Spleen (tissue), 7 donors: ENCODE measurements at regions not wholly inside any gene's neighbourhood (a gene's known extent, or its start where the extent isn't known, plus 50 kb on each side); places are given as distances from the start of the nearest gene placed in this dataset.

ENCODE experiments used
- POLR2A ChIP-seq, 3 donors: fragments of 450-650 bp; IDR thresholded peaks; one replicate each; pipeline ENCODE4 v1.5.1; 2017; ENCODE audit warnings: antibody characterized with exemption in 3 of 3, mild to moderate bottlenecking in 1 of 3
- POLR2AphosphoS5 ChIP-seq, 3 donors: sonication (generic); formaldehyde crosslinking; IDR thresholded peaks; one replicate each; pipeline ENCODE4 v1.5.1; 2017; ENCODE audit warnings: antibody characterized with exemption in 3 of 3
- TF ChIP-seq, protein P1 (sequence below), 11 experiments: fragments of 200-600 bp in 7 of 11; fragments of 450-650 bp in 4 of 11; sonication (generic) in 4 of 11; IDR thresholded peaks in 8 of 11; conservative IDR thresholded peaks in 3 of 11; 1 replicate in 7 of 11; 2 replicates in 4 of 11; pipeline versions ENCODE4 v1.4.0 to v1.8.0; 2016 to 2021; ENCODE audit warnings: antibody characterized with exemption in 11 of 11, inconsistent platforms in 4 of 11, mild to moderate bottlenecking in 1 of 11
- donor health status: DM: no; HTN: no; CAD: no; lungs with moderate emphysema.
- donor health status: DM: no; HTN: no; CAD: no.
- donor health status: DM: no; HTN: no; CAD: no.

DNA sequence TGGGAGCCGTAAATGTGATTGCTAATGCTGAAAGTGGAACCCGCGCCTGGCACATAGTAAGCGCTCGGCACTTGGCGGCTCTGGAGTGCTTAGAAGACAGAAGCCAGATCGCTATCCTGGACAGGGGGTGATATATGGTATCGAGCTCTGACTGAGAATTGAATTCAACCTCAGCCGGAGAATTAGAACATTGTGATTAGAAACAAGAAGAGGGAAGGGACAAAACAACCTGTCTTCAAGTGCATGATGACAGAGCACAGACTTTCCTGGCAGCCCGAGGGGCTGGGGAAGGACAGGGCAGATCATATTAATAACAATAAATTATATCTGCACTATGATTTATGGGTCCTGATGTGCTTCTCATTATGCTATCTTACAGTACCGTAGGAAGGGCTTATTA lies 66.9 kb upstream of the TBX3 start:
- TF ChIP-seq POLR2AphosphoS5 (IDR thresholded peaks at IDR 0.05) (no peak), POLR2A (IDR thresholded peaks at IDR 0.05) (no peak)
- TF ChIP-seq, protein P1, sequence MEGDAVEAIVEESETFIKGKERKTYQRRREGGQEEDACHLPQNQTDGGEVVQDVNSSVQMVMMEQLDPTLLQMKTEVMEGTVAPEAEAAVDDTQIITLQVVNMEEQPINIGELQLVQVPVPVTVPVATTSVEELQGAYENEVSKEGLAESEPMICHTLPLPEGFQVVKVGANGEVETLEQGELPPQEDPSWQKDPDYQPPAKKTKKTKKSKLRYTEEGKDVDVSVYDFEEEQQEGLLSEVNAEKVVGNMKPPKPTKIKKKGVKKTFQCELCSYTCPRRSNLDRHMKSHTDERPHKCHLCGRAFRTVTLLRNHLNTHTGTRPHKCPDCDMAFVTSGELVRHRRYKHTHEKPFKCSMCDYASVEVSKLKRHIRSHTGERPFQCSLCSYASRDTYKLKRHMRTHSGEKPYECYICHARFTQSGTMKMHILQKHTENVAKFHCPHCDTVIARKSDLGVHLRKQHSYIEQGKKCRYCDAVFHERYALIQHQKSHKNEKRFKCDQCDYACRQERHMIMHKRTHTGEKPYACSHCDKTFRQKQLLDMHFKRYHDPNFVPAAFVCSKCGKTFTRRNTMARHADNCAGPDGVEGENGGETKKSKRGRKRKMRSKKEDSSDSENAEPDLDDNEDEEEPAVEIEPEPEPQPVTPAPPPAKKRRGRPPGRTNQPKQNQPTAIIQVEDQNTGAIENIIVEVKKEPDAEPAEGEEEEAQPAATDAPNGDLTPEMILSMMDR (IDR thresholded peaks at IDR 0.05 in 8 of 11, conservative IDR thresholded peaks at IDR 0.05 in 3 of 11), result no peak
